ENCODE measurements at regions not wholly inside any gene's neighbourhood (a gene's known extent, or its start where the extent isn't known, plus 50 kb on each side); places are given as distances from the start of the nearest gene placed in this dataset.
A peak's percentile ranks its signal among the peaks of the same experiment; 100 is the strongest.

- Histone ChIP-seq H3K27me3 (ENCODE audit: insufficient read depth, low read length) (peaks cover 24% of the 10 kb centered on the region), H3K9me2 (ENCODE audit: insufficient read depth) (no peaks in the 10 kb centered on the region), H3K4me1 (ENCODE audit: control insufficient read depth in 1 of 2, insufficient read depth in 2 of 2, low read length in 2 of 2) (no peaks in the 10 kb centered on the region), H3K36me3 (ENCODE audit: control insufficient read depth in 1 of 2, insufficient read depth in 2 of 2, low read length in 2 of 2) (no peaks in the 10 kb centered on the region), H3K4me2 (ENCODE audit: low read length) (no peak overlapping the region), H3K9ac (ENCODE audit: low read length) (no peak overlapping the region), H3K4me3 (replicated peaks in 1 of 2; ENCODE audit: low read depth in 1 of 2, low read length in 2 of 2) (no peak overlapping the region), H2AFZ (ENCODE audit: low read depth, low read length, poor library complexity, severe bottlenecking) (no peak overlapping the region), H3K27ac (ENCODE audit: low read depth, low read length) (no peak overlapping the region), H4K20me1 (ENCODE audit: insufficient read depth) (no peaks in the 10 kb centered on the region), H3K79me2 (ENCODE audit: insufficient read depth, low read length) (no peaks in the 10 kb centered on the region), H3K9me3 (ENCODE audit: control insufficient read depth in 1 of 2, insufficient read depth in 1 of 2, low read depth in 1 of 2, low read length in 2 of 2) (no peaks in the 10 kb centered on the region)
- intact Hi-C loops (cut with micrococcal nuclease): loop anchor here (1.0 to 10.0 kb wide), 3 partner anchors 110 to 410 kb away; no protein-coding TSS in a partner anchor
- CTCF ChIA-PET: interaction anchor here (0.6 to 3.2 kb wide), 8 partner anchors 9 to 409 kb away, joined by 3 to 33 read pairs (median 4); no protein-coding TSS in a partner anchor
- ATAC-seq (peak; percentile 95), DNase-seq (ENCODE audit: low read depth, low spot score) (peak; percentile 27)
- POLR2A ChIA-PET: no interaction called here
- TF ChIP-seq RAD21 (IDR thresholded peaks at IDR 0.05; ENCODE audit: low read depth): peak; percentile 66
- TF ChIP-seq TCF7L2 (IDR thresholded peaks at IDR 0.05; ENCODE audit: borderline replicate concordance, extremely low read depth, insufficient read depth, insufficient read length): no peak
- TF ChIP-seq, protein P1, sequence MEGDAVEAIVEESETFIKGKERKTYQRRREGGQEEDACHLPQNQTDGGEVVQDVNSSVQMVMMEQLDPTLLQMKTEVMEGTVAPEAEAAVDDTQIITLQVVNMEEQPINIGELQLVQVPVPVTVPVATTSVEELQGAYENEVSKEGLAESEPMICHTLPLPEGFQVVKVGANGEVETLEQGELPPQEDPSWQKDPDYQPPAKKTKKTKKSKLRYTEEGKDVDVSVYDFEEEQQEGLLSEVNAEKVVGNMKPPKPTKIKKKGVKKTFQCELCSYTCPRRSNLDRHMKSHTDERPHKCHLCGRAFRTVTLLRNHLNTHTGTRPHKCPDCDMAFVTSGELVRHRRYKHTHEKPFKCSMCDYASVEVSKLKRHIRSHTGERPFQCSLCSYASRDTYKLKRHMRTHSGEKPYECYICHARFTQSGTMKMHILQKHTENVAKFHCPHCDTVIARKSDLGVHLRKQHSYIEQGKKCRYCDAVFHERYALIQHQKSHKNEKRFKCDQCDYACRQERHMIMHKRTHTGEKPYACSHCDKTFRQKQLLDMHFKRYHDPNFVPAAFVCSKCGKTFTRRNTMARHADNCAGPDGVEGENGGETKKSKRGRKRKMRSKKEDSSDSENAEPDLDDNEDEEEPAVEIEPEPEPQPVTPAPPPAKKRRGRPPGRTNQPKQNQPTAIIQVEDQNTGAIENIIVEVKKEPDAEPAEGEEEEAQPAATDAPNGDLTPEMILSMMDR (IDR thresholded peaks at IDR 0.05 in 2 of 3, conservative IDR thresholded peaks at IDR 0.05 in 1 of 3; ENCODE audit: borderline replicate concordance in 1 of 3, insufficient read depth in 1 of 3, low read depth in 2 of 3, low read length in 2 of 3): peak; percentile 57 to 67 (median 66); a peak in 5 of 6 replicates
- no TSS peak for BruUV-seq (replicated peaks)
- RAD21 ChIA-PET (ENCODE audit: low non-redundant PET in 1 of 2, low total read pairs in 2 of 2, uncharacterized antibody in 2 of 2, unreplicated experiment in 2 of 2): interaction anchor here in 1 of 2 experiments (1.3 kb wide), 1 partner anchor 410 kb away, joined by 3 read pairs; no protein-coding TSS in a partner anchor
These were observed 525.1 kb upstream of the GOLIM4 start for GRCh38 chr3:168620854-168621253.

GRCh38 chr3:168618827-168619470 lies 523.2 kb upstream of the GOLIM4 start:
- no peak overlapping the region for H3K4me2 ChIP-seq (ENCODE audit: low read length)
- DNase-seq (ENCODE audit: low read depth, low spot score) (no peak), ATAC-seq (no peak)
- no peaks in the 10 kb centered on the region for H3K9me2 ChIP-seq (ENCODE audit: insufficient read depth)
- ChIA-PET RAD21 (ENCODE audit: low non-redundant PET in 1 of 2, low total read pairs in 2 of 2, uncharacterized antibody in 2 of 2, unreplicated experiment in 2 of 2) (interaction anchor here in 1 of 2 experiments (0.7 kb wide), 1 partner anchor 407 kb away, joined by 3 read pairs; no protein-coding TSS in a partner anchor), CTCF (interaction anchor here (0.7 to 3.2 kb wide), 4 partner anchors 11 to 408 kb away, joined by 3 to 33 read pairs (median 4); no protein-coding TSS in a partner anchor), POLR2A (no interaction called here)
- TF ChIP-seq EZH2phosphoT487 (IDR thresholded peaks at IDR 0.05; ENCODE audit: borderline replicate concordance) (no peak), TCF7L2 (IDR thresholded peaks at IDR 0.05; ENCODE audit: borderline replicate concordance, extremely low read depth, insufficient read depth, insufficient read length) (no peak), CEBPB (IDR thresholded peaks at IDR 0.05; ENCODE audit: low read depth) (no peak), FOSL1 (IDR thresholded peaks at IDR 0.05; ENCODE audit: low read depth) (no peak), ZNF274 (IDR thresholded peaks at IDR 0.05; ENCODE audit: low read depth, low read length) (no peak), CBX3 (IDR thresholded peaks at IDR 0.05; ENCODE audit: low read depth) (no peak)
- intact Hi-C loops (cut with micrococcal nuclease): loop anchor here (5.0 kb wide), 1 partner anchor 572 kb away; no protein-coding TSS in a partner anchor
- peaks cover 16% of the 10 kb centered on the region for H3K27me3 ChIP-seq (ENCODE audit: insufficient read depth, low read length)
- H3K36me3 ChIP-seq (ENCODE audit: control insufficient read depth in 1 of 2, insufficient read depth in 2 of 2, low read length in 2 of 2): no peaks in the 10 kb centered on the region
- no peaks in the 10 kb centered on the region for H3K79me2 ChIP-seq (ENCODE audit: insufficient read depth, low read length)
- H3K4me3 ChIP-seq (replicated peaks in 1 of 2; ENCODE audit: low read depth in 1 of 2, low read length in 2 of 2): no peak overlapping the region
- no peaks in the 10 kb centered on the region for H3K9me3 ChIP-seq (ENCODE audit: control insufficient read depth in 1 of 2, insufficient read depth in 1 of 2, low read depth in 1 of 2, low read length in 2 of 2)
- H4K20me1 ChIP-seq (ENCODE audit: insufficient read depth): no peaks in the 10 kb centered on the region
- no peak overlapping the region for H2AFZ ChIP-seq (ENCODE audit: low read depth, low read length, poor library complexity, severe bottlenecking)
- H3K4me1 ChIP-seq (ENCODE audit: control insufficient read depth in 1 of 2, insufficient read depth in 2 of 2, low read length in 2 of 2): no peaks in the 10 kb centered on the region
- BruUV-seq (replicated peaks): no TSS peak
- H3K9ac ChIP-seq (ENCODE audit: low read length): no peak overlapping the region
- H3K27ac ChIP-seq (ENCODE audit: low read depth, low read length): no peak overlapping the region
